Erythroblast (primary cell): ENCODE measurements at regions not wholly inside any gene's neighbourhood (a gene's known extent, or its start where the extent isn't known, plus 50 kb on each side); places are given as distances from the start of the nearest gene placed in this dataset.

Source experiments
- GATA1 ChIP-seq: IDR thresholded peaks from 2 replicates; pipeline ENCODE4 v1.6.1; 2011; ENCODE audit warnings: low read depth, mild to moderate bottlenecking, control low read depth, low read length, moderate library complexity
- POLR2A ChIP-seq: IDR thresholded peaks from 2 replicates; pipeline ENCODE4 v1.6.1; 2011; ENCODE audit warnings: mild to moderate bottlenecking, low read length

DNA sequence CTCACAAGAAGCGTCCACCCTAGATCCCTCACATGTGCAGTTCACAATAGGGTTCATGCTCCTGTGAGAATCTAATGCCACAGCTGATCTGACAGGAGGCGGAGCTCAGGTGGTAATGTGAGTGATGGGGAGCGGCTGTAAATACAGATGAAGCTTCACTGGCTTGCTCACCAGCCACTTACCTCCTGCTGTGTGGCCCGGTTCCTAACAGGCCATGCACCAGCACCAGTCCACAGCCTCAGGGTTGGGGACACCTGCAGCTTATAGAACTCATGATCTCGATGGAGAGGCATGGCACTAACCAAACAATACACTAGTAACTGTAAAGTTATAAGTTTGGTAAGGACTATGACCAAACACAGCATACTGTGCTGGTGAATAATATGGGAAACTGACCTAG, 368.0 kb upstream of the CDH5 start:
- TF ChIP-seq POLR2A (no peak), GATA1 (no peak)
